NCI-H1436 treated with DMSO at 0.1 percent for 48 hours (cell line): ENCODE measurements at regions not wholly inside any gene's neighbourhood (a gene's known extent, or its start where the extent isn't known, plus 50 kb on each side); places are given as distances from the start of the nearest gene placed in this dataset.

Experiments used
- DNase-seq: peaks from one replicate; lab custom pipeline; 2025; lab: John Stamatoyannopoulos, UW

- no peak for DNase-seq
Measured at GRCh38 chr9:69955536-69956355, 87.9 kb upstream of the MAMDC2 start.

GRCh38 chr9:69961843-69962242 is 81.8 kb upstream of the MAMDC2 start:
- no peak for DNase-seq

- no peak for DNase-seq
Measured at GRCh38 chr9:69963803-69964202, 79.8 kb upstream of the MAMDC2 start.

- no peak for DNase-seq
Measured at GRCh38 chr9:69964446-69964845, 79.2 kb upstream of the MAMDC2 start.

- DNase-seq, result no peak
Measured at GRCh38 chr9:69965416-69966145, 78.1 kb upstream of the MAMDC2 start.

GRCh38 chr9:69967344-69967743 is 76.3 kb upstream of the MAMDC2 start:
- no peak for DNase-seq

GRCh38 chr9:69970001-69970533 is 73.6 kb upstream of the MAMDC2 start:
- no peak for DNase-seq

- peak; percentile 2 for DNase-seq
Measured at GRCh38 chr9:69971643-69972449, 71.8 kb upstream of the MAMDC2 start.

- DNase-seq, result no peak
Measured at GRCh38 chr9:69975681-69976080, 68.0 kb upstream of the MAMDC2 start.

- DNase-seq, result no peak
Measured at GRCh38 chr9:69976152-69976551, 67.5 kb upstream of the MAMDC2 start.

GRCh38 chr9:69980041-69980440 is 63.6 kb upstream of the MAMDC2 start:
- no peak for DNase-seq

- DNase-seq, result no peak
Measured at GRCh38 chr9:69980591-69980990, 63.1 kb upstream of the MAMDC2 start.

GRCh38 chr9:69981686-69982445 is 61.8 kb upstream of the MAMDC2 start:
- DNase-seq, result no peak

- DNase-seq, result no peak
Measured at GRCh38 chr9:69984831-69985230, 58.8 kb upstream of the MAMDC2 start.

GRCh38 chr9:69985971-69986370 is 57.7 kb upstream of the MAMDC2 start:
- no peak for DNase-seq

- DNase-seq, result no peak
Measured at GRCh38 chr9:69986970-69987369, 56.7 kb upstream of the MAMDC2 start.

- no peak for DNase-seq
Measured at GRCh38 chr9:69987457-69987856, 56.2 kb upstream of the MAMDC2 start.

GRCh38 chr9:69993110-69993509 is 50.5 kb upstream of the MAMDC2 start:
- no peak for DNase-seq
